CD8-positive, alpha-beta memory T cell (primary cell): ENCODE measurements at regions not wholly inside any gene's neighbourhood (a gene's known extent, or its start where the extent isn't known, plus 50 kb on each side); places are given as distances from the start of the nearest gene placed in this dataset.

Source experiments
- CTCF ChIA-PET: fragments of 350-600 bp; sonication (Branson Sonifier 250); formaldehyde crosslinking; loops from one replicate; lab custom pipeline; 2021; ENCODE audit warnings: antibody characterized with exemption; lab: Charles Lee
- POLR2A ChIA-PET: fragments of 350-600 bp; sonication (Branson Sonifier 250); formaldehyde crosslinking; loops from one replicate; lab custom pipeline; 2021; ENCODE audit warnings: antibody characterized with exemption; lab: Charles Lee
- DNase-seq, 5 donors: peaks; one replicate each; pipeline versions ENCODE4 v3.0.0 to v3.0.0-alpha.2; 2020 to 2022; ENCODE audit warnings: mixed read lengths in 1 of 5
- H3K27ac ChIP-seq: one replicate; pipeline ENCODE4 v1.7.0; 2013; ENCODE audit warnings: low read depth, mild to moderate bottlenecking, low read length, moderate library complexity
- H3K27me3 ChIP-seq: 2 replicates; pipeline ENCODE4 v1.7.0; 2013; ENCODE audit warnings: low read length, mild to moderate bottlenecking; ENCODE audit not compliant: insufficient read depth, poor library complexity, severe bottlenecking
- H3K36me3 ChIP-seq: 2 replicates; pipeline ENCODE4 v1.7.0; 2013; ENCODE audit warnings: mild to moderate bottlenecking, low read length, moderate library complexity; ENCODE audit not compliant: insufficient read depth
- H3K4me1 ChIP-seq: 2 replicates; pipeline ENCODE4 v1.7.0; 2013; ENCODE audit warnings: mild to moderate bottlenecking, low read length, moderate library complexity; ENCODE audit not compliant: insufficient read depth
- H3K4me3 ChIP-seq: 2 replicates; pipeline ENCODE4 v1.7.0; 2013; ENCODE audit warnings: mild to moderate bottlenecking, low read length
- H3K9me3 ChIP-seq: 2 replicates; pipeline ENCODE4 v1.7.0; 2013; ENCODE audit warnings: mild to moderate bottlenecking, low read length
- H3K27ac Mint-ChIP-seq, 8 donors: one replicate each; pipeline ENCODE4 v1.8.0; 2020 to 2021; ENCODE audit warnings: mixed read lengths in 8 of 8, mild to moderate bottlenecking in 6 of 8, inconsistent platforms in 3 of 8, moderate library complexity in 3 of 8
- H3K27me3 Mint-ChIP-seq, 2 donors: one replicate each; pipeline ENCODE4 v1.8.0; 2020 to 2021; ENCODE audit warnings: mixed read lengths in 2 of 2, mild to moderate bottlenecking in 1 of 2, moderate library complexity in 1 of 2
- H3K36me3 Mint-ChIP-seq, 3 donors: one replicate each; pipeline ENCODE4 v1.8.0; 2020 to 2021; ENCODE audit warnings: mixed read lengths in 3 of 3, inconsistent platforms in 1 of 3, mild to moderate bottlenecking in 1 of 3
- H3K4me1 Mint-ChIP-seq, 3 donors: one replicate each; pipeline ENCODE4 v1.8.0; 2020 to 2021; ENCODE audit warnings: mixed read lengths in 3 of 3, inconsistent platforms in 1 of 3, mild to moderate bottlenecking in 1 of 3
- H3K4me3 Mint-ChIP-seq, 7 donors: one replicate each; pipeline ENCODE4 v1.8.0; 2020 to 2021; ENCODE audit warnings: mixed read lengths in 7 of 7, mild to moderate bottlenecking in 6 of 7, moderate library complexity in 4 of 7, inconsistent platforms in 2 of 7
- H3K9me3 Mint-ChIP-seq, 5 donors: one replicate each; pipeline ENCODE4 v1.8.0; 2020 to 2022; ENCODE audit warnings: mixed read lengths in 5 of 5, mild to moderate bottlenecking in 3 of 5, moderate library complexity in 2 of 5, inconsistent platforms in 1 of 5

DNA sequence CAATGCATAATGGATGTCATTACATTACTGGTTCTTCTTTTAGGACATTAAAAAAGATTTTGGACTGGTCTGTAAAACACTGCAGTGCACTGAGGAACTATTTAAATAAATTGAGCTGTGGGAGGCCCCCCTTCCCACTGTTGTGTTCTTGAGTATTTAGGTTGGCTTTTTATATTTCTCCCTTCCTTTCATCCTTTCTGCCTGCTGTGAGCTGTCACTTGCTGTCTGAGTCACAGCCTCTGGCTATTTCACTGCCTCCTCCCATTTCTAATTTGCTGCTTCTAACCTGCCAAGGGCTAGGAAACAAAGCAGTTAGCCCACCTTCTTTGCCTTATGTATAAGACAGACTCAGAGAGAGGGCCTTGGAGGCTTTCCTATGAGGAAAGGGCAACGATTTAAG, 89.0 kb upstream of the FNDC3B start:
- Mint-ChIP-seq H3K27ac (no peak overlapping the region), H3K9me3 (no peaks in the 10 kb centered on the region), H3K4me1 (no peaks in the 10 kb centered on the region), H3K27me3 (peaks cover 6 to 46% of the 10 kb centered on the region in 2 donors), H3K4me3 (no peak overlapping the region), H3K36me3 (peaks cover 0 to 2% (median 0%) of the 10 kb centered on the region in 3 donors)
- Histone ChIP-seq H3K9me3 (no peaks in the 10 kb centered on the region), H3K27ac (no peak overlapping the region), H3K4me1 (no peaks in the 10 kb centered on the region), H3K36me3 (no peaks in the 10 kb centered on the region), H3K4me3 (no peak overlapping the region), H3K27me3 (no peaks in the 10 kb centered on the region)
- no peak for DNase-seq
- POLR2A ChIA-PET, result no interaction called here
- CTCF ChIA-PET, result no interaction called here

DNA sequence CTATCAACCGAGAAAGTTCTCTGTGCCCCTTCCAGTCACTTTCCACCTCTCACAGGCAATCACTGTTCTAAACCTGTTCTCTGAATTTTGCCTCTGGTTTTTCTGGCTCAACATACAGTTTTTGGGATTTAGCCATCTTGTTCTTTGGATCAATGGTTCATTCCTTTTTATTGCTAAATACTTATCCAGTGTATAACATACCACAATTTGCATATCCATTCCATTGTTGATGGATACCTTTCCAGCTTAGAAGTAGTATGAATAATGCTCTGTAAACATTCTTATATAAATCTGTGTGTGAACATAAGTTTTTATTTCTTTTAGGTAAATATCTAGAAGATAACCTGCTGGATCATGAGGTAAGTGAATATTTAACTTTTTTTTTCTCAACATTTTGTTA, 87.8 kb upstream of the FNDC3B start:
- Mint-ChIP-seq H3K9me3 (no peaks in the 10 kb centered on the region), H3K27ac (no peak overlapping the region), H3K36me3 (peaks cover 0 to 2% (median 0%) of the 10 kb centered on the region in 3 donors), H3K27me3 (peaks cover 6 to 48% of the 10 kb centered on the region in 2 donors), H3K4me1 (no peaks in the 10 kb centered on the region), H3K4me3 (no peak overlapping the region)
- H3K9me3 ChIP-seq, result no peaks in the 10 kb centered on the region
- CTCF ChIA-PET, result no interaction called here
- no peak overlapping the region for H3K27ac ChIP-seq
- H3K27me3 ChIP-seq, result no peaks in the 10 kb centered on the region
- POLR2A ChIA-PET, result no interaction called here
- H3K4me3 ChIP-seq, result no peak overlapping the region
- no peak for DNase-seq
- H3K4me1 ChIP-seq, result no peaks in the 10 kb centered on the region
- no peaks in the 10 kb centered on the region for H3K36me3 ChIP-seq

DNA sequence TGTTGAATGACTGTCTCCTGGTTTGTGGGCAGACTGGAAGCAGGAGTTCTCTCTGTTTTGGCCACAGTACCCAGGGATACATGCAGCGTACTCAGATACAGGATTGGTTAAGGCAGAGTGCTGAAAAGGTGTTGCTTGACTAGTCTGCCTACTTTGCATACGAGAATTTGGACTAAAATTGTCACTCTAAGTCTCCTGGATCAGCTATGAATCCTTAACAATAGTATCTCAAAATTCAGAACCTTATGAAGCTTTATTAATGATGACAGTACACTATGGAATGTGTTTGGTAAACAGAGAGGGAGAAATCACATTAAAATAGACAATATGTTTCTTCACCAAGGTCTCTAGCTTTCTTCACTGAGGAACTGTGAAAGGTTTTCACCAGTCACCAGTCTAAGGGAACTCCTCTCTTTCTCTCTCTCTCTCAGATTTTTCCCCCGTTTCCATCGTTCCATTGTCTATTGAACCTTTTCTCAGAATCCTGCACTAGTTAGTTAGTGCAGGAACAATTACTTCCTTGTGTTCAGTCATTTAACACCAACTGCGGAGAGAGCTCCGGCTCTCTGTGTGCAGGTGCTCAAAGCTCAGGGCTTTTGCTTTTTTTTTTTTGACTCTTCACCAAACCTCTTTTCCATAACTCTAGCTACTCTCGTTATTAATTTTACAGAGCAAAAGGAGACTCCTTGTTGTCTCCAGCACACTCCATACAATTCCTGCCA, 85.9 kb upstream of the FNDC3B start:
- Histone ChIP-seq H3K36me3 (no peaks in the 10 kb centered on the region), H3K4me3 (no peak overlapping the region), H3K9me3 (no peaks in the 10 kb centered on the region), H3K4me1 (no peaks in the 10 kb centered on the region), H3K27me3 (no peaks in the 10 kb centered on the region), H3K27ac (no peak overlapping the region)
- Mint-ChIP-seq H3K27me3 (peaks cover 8 to 47% of the 10 kb centered on the region in 2 donors), H3K4me3 (no peak overlapping the region), H3K4me1 (no peaks in the 10 kb centered on the region), H3K9me3 (no peaks in the 10 kb centered on the region), H3K36me3 (no peaks in the 10 kb centered on the region), H3K27ac (no peak overlapping the region)
- CTCF ChIA-PET, result no interaction called here
- DNase-seq, result no peak
- POLR2A ChIA-PET, result no interaction called here

DNA sequence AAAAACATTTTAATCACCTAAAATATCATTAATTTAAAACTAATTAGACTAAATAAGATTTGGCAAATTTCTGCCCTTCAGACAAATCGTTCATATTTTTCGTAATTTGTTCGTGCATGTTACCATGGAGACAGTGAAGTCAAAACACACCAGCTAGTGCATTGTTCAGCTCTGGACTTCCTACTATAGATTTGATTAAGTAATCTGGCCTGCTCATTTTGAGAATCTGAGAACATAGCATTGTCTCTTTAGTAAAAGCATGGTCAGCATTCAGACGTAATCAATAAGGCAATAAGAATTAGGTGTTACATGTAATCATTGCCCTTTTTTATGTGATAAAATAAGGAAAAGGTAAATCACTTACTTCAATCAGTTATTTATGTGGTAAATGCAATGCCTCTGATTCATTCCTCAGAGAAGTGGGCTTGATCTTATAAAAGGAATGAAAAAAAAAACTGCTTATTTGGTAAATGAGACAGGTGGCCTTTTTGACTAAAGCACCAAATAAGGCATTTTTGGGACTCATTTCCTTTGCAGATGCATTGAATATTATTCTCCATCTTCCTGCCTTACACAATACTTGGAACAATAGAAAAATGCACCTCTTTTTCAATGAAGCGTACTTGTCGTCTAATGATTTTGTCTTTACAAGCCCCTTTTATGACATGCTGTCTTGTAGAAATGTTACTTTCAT, 84.5 kb upstream of the FNDC3B start:
- no peaks in the 10 kb centered on the region for H3K4me1 ChIP-seq
- H3K27me3 ChIP-seq, result no peaks in the 10 kb centered on the region
- no peaks in the 10 kb centered on the region for H3K4me1 Mint-ChIP-seq
- peaks cover 10 to 52% of the 10 kb centered on the region in 2 donors for H3K27me3 Mint-ChIP-seq
- POLR2A ChIA-PET, result no interaction called here
- DNase-seq, result no peak
- no peak overlapping the region for H3K4me3 Mint-ChIP-seq
- CTCF ChIA-PET, result no interaction called here
- H3K27ac ChIP-seq, result no peak overlapping the region
- H3K9me3 Mint-ChIP-seq, result no peaks in the 10 kb centered on the region
- no peak overlapping the region for H3K4me3 ChIP-seq
- H3K36me3 Mint-ChIP-seq, result peaks cover 0 to under 1% (median 0%) of the 10 kb centered on the region in 3 donors
- no peak overlapping the region for H3K27ac Mint-ChIP-seq
- H3K9me3 ChIP-seq, result no peaks in the 10 kb centered on the region
- H3K36me3 ChIP-seq, result no peaks in the 10 kb centered on the region

DNA sequence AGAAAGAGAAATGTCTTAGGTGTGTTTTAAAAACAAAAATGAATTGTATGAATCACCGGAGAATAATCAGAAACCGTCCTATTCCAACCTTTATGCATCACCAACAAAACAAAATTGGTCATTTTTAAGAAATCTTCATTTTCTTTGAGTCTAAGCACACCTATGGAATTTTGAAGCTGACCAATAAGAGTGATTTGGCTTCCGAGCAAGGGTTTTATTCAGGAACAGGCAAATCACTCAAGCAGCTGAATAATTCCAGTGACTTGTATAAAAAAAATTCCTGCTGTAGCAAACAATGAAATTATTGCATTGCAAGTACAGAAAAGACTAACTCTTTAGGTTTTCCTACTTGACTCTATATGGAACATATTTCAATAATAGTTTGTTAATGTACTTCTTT, 83.8 kb upstream of the FNDC3B start:
- no peak for DNase-seq
- ChIA-PET CTCF (no interaction called here), POLR2A (no interaction called here)
- Histone ChIP-seq H3K36me3 (no peaks in the 10 kb centered on the region), H3K27ac (no peak overlapping the region), H3K4me3 (no peak overlapping the region), H3K4me1 (no peaks in the 10 kb centered on the region), H3K9me3 (no peaks in the 10 kb centered on the region), H3K27me3 (no peaks in the 10 kb centered on the region)
- Mint-ChIP-seq H3K36me3 (peaks cover 0 to 2% (median 0%) of the 10 kb centered on the region in 3 donors), H3K4me3 (no peak overlapping the region), H3K27ac (no peak overlapping the region), H3K9me3 (no peaks in the 10 kb centered on the region), H3K4me1 (no peaks in the 10 kb centered on the region), H3K27me3 (peaks cover 11 to 50% of the 10 kb centered on the region in 2 donors)

DNA sequence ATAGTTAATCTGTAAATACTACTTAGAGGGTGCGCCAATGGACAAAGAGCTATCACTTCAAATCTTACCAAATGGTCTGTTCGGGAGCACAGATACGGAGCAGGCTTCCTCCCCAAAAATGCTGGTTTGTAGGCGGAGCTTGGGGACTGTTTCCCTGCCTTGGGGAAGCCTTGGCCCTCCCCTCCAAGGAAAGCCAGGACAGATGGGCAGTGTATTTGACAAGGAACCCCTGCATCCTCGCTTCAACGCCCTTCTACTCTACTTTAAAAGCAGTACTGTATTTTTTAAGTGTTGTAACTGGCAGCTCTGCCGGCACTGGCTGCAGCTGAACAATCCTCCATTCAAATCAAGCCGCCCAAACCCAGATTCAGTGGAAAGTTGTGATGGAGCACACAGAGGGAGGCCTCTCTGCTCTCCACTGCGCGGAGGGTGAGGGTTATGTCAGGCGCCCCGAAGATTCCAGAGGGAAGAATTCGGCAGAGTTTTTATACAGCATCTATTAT, 83.1 kb upstream of the FNDC3B start:
- no peak for DNase-seq
- peaks cover 0 to 2% (median 0%) of the 10 kb centered on the region in 3 donors for H3K36me3 Mint-ChIP-seq
- peaks cover 0 to 1% (median 0%) of the 10 kb centered on the region in 3 donors for H3K4me1 Mint-ChIP-seq
- Histone ChIP-seq H3K4me1 (no peaks in the 10 kb centered on the region), H3K36me3 (no peaks in the 10 kb centered on the region), H3K27me3 (no peaks in the 10 kb centered on the region), H3K4me3 (no peak overlapping the region), H3K27ac (no peak overlapping the region), H3K9me3 (no peaks in the 10 kb centered on the region)
- CTCF ChIA-PET, result no interaction called here
- H3K9me3 Mint-ChIP-seq, result no peaks in the 10 kb centered on the region
- no peak overlapping the region for H3K27ac Mint-ChIP-seq
- H3K27me3 Mint-ChIP-seq, result peaks cover 15 to 49% of the 10 kb centered on the region in 2 donors
- POLR2A ChIA-PET, result no interaction called here
- no peak overlapping the region for H3K4me3 Mint-ChIP-seq

DNA sequence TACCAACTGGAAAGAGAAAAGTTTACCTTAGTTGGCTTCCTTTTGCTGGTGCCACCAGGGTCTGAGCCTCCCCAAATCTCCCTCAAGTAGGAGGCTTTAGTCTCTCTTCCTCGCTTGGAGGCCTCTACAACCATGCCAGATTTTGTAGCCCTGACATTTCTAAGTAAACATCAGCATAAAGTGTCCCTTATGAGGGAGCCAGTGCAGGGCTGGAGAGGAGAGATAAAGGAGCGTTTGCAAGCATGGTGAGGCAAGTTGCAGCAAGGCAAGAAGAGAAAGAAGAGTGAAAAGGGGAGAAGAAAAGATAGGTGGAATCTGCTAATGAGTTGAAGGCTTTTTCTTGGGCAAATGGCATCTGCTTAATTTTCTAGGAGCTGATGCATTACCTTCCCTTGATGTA, 82.7 kb upstream of the FNDC3B start:
- H3K27ac ChIP-seq, result no peak overlapping the region
- Mint-ChIP-seq H3K4me1 (peaks cover 0 to 1% (median 0%) of the 10 kb centered on the region in 3 donors), H3K9me3 (no peaks in the 10 kb centered on the region), H3K4me3 (no peak overlapping the region), H3K27me3 (peaks cover 13 to 48% of the 10 kb centered on the region in 2 donors), H3K36me3 (peaks cover 0 to 2% (median 0%) of the 10 kb centered on the region in 3 donors), H3K27ac (no peak overlapping the region)
- no peak overlapping the region for H3K4me3 ChIP-seq
- no peaks in the 10 kb centered on the region for H3K27me3 ChIP-seq
- POLR2A ChIA-PET, result no interaction called here
- H3K9me3 ChIP-seq, result no peaks in the 10 kb centered on the region
- H3K36me3 ChIP-seq, result no peaks in the 10 kb centered on the region
- H3K4me1 ChIP-seq, result no peaks in the 10 kb centered on the region
- CTCF ChIA-PET, result no interaction called here
- DNase-seq, result no peak

DNA sequence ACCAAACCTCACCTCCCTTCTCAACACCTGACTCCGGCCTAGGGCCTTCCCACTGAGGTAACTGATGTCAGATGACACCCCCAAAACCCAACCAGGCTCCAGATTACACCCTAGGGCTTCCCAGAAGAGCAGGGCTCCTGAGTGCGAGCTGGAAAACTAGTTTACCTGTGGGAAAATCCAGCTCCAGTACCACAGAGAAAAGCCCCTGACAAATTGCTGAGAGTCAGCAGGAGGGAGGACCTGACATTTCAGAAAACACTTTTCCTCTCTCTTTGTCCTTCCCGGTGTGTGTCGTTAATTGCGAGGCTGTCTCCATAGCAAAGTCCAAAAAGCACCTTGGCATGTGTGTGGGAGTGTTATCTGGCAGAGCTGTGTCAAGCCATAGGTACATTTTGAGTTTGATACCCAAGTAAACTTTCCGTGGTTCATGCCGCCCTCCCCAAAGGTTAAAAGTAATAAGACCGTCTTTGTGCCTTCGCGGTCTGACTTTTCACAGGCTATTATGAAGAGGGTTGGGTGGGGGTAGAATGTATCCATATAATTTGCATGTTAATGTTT, 79.8 kb upstream of the FNDC3B start:
- no peaks in the 10 kb centered on the region for H3K27me3 ChIP-seq
- no peak for DNase-seq
- CTCF ChIA-PET, result interaction anchor here (1.0 kb wide), 1 partner anchor 373 kb away, joined by 3 read pairs; no protein-coding TSS in a partner anchor

More for the DNA sequence above, 79.8 kb upstream of the FNDC3B start:
- no peak overlapping the region for H3K4me3 ChIP-seq
- no peaks in the 10 kb centered on the region for H3K9me3 ChIP-seq
- peaks cover 0 to 2% (median 0%) of the 10 kb centered on the region in 3 donors for H3K36me3 Mint-ChIP-seq
- H3K4me3 Mint-ChIP-seq, result no peak overlapping the region
- H3K4me1 Mint-ChIP-seq, result peaks cover 0 to 1% (median 0%) of the 10 kb centered on the region in 3 donors
- POLR2A ChIA-PET, result no interaction called here
- H3K27ac Mint-ChIP-seq, result no peak overlapping the region
- no peaks in the 10 kb centered on the region for H3K9me3 Mint-ChIP-seq
- H3K36me3 ChIP-seq, result no peaks in the 10 kb centered on the region
- peak overlapping the region; percentile 24 for H3K27ac ChIP-seq
- peaks cover 12 to 38% of the 10 kb centered on the region in 2 donors for H3K27me3 Mint-ChIP-seq
- no peaks in the 10 kb centered on the region for H3K4me1 ChIP-seq
